ENCODE measurements at regions not wholly inside any gene's neighbourhood (a gene's known extent, or its start where the extent isn't known, plus 50 kb on each side); places are given as distances from the start of the nearest gene placed in this dataset.

DNA sequence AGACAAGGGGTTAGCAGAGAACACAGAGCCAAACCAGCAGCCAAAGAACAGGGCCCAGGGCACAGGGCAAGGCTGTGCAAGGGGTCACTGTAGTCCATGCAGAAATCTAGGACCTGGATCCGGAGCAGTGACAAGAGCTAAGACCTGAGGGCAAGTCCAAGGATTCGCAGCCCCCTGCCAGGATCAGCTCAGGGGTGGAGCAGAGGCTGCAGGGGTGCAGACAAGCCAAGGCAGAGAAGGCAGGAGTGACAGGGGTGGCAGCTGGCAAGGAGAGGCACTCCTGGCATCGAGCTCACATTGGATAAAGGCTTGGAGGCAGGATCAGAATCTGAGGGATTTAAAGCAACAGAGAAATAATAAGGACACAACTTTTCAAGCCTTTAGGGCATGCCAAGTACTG lies 80.7 kb upstream of the NANOS1 start:
- DNase-seq (ENCODE audit: low spot score) = no peak
- TF ChIP-seq, protein P1, sequence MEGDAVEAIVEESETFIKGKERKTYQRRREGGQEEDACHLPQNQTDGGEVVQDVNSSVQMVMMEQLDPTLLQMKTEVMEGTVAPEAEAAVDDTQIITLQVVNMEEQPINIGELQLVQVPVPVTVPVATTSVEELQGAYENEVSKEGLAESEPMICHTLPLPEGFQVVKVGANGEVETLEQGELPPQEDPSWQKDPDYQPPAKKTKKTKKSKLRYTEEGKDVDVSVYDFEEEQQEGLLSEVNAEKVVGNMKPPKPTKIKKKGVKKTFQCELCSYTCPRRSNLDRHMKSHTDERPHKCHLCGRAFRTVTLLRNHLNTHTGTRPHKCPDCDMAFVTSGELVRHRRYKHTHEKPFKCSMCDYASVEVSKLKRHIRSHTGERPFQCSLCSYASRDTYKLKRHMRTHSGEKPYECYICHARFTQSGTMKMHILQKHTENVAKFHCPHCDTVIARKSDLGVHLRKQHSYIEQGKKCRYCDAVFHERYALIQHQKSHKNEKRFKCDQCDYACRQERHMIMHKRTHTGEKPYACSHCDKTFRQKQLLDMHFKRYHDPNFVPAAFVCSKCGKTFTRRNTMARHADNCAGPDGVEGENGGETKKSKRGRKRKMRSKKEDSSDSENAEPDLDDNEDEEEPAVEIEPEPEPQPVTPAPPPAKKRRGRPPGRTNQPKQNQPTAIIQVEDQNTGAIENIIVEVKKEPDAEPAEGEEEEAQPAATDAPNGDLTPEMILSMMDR (IDR thresholded peaks at IDR 0.05; ENCODE audit: borderline replicate concordance, control extremely low read depth, extremely low read depth, insufficient read depth, missing control alignments) = no peak
- in situ Hi-C loops (cut with MboI; ENCODE audit: low sequenced_read_pairs, unreplicated experiment) = no loop called here

DNA sequence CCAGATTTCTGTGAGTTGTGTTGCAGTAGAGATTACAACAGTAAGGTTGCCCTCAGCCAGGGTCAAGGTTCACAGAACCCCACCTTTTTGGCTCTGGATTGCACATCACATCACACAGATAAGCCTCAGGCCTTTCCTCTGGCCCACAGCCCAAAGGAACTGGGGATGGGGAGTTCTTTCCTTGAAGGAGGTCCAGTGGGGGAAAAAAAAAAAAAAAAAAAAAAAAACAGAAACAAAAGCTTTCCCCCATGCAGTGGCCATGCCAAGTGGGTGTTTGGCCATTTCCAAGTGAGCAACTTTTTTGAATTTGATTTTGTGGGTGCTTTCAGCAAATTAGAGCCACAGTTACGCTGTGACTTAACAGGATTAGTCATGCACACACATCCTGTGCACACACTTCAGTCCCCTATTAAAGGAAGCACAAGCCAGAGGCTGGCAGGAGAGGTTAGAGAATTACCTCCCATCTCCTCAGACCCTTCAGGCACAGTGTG lies 79.3 kb upstream of the NANOS1 start:
- in situ Hi-C loops (cut with MboI; ENCODE audit: low sequenced_read_pairs, unreplicated experiment) = no loop called here
- no peak for DNase-seq (ENCODE audit: low spot score)

DNA sequence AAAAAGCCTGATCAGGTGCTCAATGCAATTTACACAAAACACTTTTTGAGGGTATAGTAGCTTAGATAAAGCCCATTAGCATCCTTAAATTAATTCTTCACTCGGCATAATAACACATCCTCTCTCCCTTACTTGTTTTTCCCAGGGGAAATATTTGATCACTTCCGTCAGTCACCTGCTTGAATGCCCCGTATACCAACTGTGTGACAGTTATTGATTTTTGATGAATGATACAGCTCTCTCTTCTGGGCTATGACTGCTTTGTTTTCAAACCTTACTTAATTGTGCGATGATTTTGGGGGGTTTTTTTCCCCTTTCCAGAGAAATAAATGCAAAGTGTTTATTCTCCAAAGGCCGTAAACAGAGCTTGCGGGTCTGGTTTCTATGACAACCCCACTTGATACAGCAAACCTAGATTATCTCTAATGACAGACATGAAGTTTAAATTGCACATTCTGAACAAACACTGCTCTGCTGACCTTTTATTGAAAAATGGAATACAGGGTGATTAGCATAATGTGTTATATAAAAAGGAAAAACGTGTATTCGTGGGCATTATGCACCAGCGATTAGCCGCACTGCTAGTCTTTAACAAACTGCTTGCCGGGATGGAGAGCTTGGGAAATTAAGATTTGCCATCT lies 78.4 kb upstream of the NANOS1 start:
- TF ChIP-seq, protein P1 (IDR thresholded peaks at IDR 0.05; ENCODE audit: borderline replicate concordance, control extremely low read depth, extremely low read depth, insufficient read depth, missing control alignments) = no peak
- in situ Hi-C loops (cut with MboI; ENCODE audit: low sequenced_read_pairs, unreplicated experiment) = no loop called here
- no peak for DNase-seq (ENCODE audit: low spot score)

More for the DNA sequence above, 79.3 kb upstream of the NANOS1 start:
- TF ChIP-seq, protein P1 (IDR thresholded peaks at IDR 0.05; ENCODE audit: borderline replicate concordance, control extremely low read depth, extremely low read depth, insufficient read depth, missing control alignments) = no peak

DNA sequence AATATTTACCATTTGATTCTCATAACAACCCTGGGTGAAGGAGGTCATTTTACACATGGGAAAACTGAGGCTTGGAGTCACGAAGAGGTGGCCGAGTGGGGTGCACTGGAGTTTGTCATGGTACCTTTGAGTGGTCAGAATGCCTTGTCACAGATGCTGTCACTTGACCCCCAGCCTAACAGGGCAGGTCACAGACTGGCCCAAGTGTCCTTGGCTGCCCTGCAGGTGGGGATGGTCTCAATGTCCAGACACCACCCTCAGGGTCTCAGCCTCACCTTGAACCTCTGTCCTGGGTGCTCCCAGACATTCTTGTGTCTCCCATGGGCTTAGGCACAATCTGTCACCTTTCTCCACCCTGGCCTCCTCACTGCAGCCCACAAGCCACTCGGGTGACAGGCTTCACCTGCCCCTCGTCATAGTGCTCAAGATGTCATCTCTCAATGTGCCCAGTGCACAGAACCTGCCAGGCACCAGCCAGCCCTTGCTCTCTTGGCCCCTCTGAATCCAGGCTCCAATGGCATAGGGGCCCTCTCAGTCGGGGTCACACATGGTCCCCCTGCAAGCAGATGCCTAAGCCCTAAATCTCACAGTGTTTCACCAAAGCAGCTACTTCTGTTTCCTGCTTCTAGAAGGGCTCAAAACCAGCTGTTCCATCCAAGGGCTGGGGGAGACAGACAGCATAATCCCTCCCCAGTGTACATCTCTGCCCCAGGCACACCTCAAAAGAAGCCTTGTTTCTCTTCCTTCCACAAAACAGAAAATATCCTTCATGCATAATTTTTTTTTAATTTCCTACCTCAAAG lies 76.8 kb upstream of the NANOS1 start:
- TF ChIP-seq, protein P1 (IDR thresholded peaks at IDR 0.05; ENCODE audit: borderline replicate concordance, control extremely low read depth, extremely low read depth, insufficient read depth, missing control alignments) = no peak

DNA sequence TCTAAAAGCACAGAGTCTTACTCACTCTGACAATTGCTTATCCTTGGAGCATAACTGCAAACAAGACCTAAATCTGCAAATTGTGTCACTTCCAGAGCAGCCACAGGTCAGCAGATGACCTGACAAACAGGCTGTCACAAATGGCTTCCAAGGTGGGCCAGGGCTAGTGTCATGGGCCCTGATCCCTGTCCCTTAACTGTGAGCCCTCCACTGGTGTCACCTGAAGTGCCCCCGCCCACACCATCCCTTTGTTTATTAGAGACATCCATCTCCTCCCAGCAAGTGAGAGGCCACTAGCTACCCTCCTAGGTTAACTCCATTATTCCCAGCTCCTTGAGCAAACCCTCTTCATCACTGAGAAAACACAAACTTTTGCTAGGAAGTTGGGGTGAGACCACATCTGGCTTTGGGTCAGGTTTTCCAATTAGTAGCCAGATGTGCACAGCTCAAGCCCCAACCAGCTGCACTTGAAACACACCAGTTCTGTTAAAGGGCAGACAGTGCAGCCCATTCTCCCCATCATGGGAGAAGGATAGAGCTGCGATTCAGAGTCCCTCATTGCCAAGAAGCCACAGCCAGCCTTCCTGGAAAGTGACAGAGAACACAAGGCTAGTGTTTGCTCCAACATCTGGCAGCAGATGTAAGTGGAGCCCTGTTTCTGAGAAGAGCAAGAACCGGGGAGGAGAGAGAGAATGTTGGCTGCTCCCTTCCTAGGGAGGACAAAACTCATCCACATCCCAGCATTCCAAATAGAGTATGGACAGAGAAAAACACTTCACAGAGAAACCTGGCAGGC lies 75.7 kb upstream of the NANOS1 start:
- in situ Hi-C loops (cut with MboI; ENCODE audit: low sequenced_read_pairs, unreplicated experiment) = no loop called here
- peak; percentile 5 for DNase-seq (ENCODE audit: low spot score)
- TF ChIP-seq, protein P1 (IDR thresholded peaks at IDR 0.05; ENCODE audit: borderline replicate concordance, control extremely low read depth, extremely low read depth, insufficient read depth, missing control alignments) = no peak

More for the DNA sequence above, 76.8 kb upstream of the NANOS1 start:
- peak; percentile 5 for DNase-seq (ENCODE audit: low spot score)
- in situ Hi-C loops (cut with MboI; ENCODE audit: low sequenced_read_pairs, unreplicated experiment) = no loop called here

DNA sequence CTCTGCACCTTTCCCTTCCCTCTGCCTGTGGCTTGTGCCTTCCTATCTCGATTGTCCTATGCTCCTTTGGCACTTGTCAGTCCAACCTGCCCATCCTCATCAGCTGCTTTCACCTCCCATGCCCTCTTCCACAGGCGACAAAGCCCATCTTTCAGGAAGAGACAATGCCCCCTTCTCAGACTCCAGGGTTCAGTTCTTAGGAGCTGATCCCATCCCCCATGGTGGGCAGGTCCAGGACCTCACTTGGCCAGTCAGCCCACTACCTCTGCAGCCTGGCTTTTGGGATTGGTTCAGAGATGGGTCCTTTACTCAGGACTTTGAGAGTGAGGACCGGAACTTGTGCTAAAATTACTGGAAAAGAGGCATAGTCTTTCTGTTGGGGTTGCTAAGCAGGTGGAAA lies 74.0 kb upstream of the NANOS1 start:
- in situ Hi-C loops (cut with MboI; ENCODE audit: low sequenced_read_pairs, unreplicated experiment) = no loop called here
- TF ChIP-seq, protein P1 (IDR thresholded peaks at IDR 0.05; ENCODE audit: borderline replicate concordance, control extremely low read depth, extremely low read depth, insufficient read depth, missing control alignments) = no peak

More for the DNA sequence above, 74.0 kb upstream of the NANOS1 start:
- peak; percentile 3 for DNase-seq (ENCODE audit: low spot score)

Data from GM13976 (cell line).